ENCODE measurements at regions not wholly inside any gene's neighbourhood (a gene's known extent, or its start where the extent isn't known, plus 50 kb on each side); places are given as distances from the start of the nearest gene placed in this dataset.
"Not testable (repeated sequence)": the region's sequence is repeated elsewhere in the genome, so short reads cannot be mapped to it uniquely, and the experiment has no call there.

DNA sequence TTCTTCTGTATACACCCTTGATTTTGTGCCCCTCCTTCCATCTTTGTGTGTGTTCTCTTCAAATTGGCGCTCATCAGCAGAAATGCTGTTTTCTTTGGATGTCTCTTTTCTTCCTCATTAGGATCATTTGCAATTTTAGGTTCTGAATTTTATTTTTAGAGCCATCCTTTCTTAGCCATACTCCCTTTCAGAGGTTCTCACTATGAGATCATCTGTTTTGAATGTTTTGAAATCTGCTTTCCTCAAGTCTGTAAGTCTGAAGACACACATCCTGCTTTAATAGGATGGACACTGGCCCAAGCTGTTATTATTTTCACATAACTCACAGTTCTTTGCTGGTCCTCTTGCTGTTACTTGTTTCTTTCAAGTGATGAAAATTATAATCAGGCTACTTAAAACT lies 124.8 kb downstream of the BDH1 start:
- no peak for DNase-seq

DNA sequence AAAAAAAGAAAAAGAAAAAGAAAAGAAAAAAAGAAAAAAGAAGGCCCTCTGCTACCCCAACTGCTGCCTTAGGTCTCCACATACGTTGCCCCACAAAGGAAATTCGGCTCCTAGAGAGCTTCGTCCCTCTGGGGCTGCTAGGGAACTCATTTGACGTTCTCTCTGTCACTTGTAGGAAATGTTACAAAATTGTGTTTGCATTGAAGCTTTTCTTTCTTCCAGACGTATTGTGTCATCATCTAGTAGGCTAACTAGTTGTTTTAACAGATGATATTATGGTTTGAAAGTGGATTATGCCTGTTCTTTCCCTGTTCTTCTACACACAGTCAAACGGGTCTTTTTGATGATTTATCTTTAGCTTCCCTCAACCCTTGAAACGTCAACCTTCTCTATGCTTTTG lies 125.3 kb downstream of the BDH1 start:
- DNase-seq = no peak

DNA sequence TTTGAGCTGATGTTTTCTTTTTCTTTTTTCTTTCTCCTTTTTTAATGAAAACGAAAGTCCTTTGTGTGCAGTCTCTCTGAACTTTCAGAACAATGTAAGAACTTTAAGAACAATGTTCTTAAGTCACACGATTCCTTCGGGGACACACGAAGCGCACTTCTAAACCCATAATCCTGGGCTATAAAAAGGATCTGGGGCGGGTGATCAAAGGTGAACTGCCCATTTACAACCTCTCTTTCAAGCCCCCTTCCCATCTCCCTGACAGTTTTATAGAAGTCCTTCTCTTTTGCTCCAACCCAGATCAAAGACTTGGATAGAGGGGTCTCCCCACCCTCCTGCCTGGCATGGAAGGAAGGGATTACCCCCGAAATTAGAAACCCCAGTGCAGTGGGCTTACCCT lies 126.8 kb downstream of the BDH1 start:
- DNase-seq = no peak

DNA sequence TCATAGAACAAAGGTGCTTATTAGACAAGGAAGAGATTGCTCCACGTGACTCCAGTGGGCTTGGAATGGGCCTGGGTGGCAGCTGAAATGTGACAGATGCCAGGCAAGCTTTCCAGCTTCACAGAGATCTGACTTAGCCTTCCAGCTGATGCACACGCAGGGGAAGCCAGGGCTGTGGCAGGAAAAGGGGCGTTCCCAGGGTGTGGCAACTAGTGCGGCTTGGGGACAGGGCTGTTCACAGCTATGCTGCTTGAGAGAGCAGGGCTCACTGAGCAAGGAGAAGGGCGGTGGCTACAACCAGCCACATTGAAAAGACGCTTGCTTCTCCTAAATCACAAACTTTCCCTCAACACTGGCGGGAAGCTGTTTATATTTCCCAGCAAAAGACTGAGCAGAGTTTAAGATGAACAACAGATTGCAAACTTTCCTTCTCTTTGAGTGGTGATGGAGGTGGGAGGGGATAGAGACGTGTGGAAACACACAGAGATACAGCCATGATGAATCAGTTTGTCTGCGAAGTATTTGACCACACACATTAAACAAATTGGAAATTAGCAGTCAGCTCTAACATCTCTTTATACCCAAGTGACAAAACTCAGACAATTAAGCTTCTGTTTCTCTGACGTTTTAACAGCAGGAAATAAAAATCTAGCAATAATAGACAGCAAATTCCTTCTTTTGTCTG lies 127.5 kb downstream of the BDH1 start:
- DNase-seq = no peak

DNA sequence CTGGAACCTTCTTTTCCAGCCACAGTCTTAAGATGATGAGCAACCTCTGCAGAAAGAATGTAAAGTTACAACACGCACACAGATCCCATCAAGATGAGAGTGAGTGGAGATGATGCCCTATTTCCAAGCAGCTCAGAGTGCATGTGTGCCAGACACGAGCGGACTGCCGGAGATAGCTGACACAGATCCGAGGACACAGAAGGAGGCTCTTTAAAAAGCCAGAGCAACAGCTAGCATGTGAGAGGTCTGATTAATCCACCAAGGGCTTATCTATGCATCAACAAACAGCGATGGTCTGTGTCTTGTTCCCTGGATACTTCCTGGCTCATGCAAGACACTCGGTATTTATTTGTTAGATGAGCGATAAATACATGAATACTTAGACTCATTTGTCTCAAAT lies 128.6 kb upstream of the DLG1 start:
- no peak for DNase-seq

DNA sequence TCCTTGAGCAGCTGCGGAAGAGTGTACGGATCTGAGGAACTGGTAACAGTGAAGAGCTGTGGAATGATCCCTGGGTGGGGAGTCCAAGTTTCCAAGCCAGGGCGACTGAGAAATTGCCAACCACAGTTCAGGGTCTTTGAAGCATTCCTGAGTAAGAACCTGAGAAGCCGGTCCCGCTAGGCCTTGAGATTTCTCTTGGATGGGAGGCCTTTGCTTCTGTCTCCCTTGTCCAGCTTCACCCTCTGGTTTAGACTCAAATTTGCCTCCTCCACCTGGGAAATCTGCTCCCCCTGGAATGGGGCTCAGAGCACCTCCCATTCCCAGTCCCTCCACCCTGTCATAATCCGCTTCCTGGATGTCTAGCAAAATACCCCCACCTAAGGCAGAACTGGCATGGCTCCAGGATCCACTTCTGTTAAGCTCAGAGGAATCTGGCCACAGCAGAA lies 127.7 kb upstream of the DLG1 start:
- no peak for DNase-seq

DNA sequence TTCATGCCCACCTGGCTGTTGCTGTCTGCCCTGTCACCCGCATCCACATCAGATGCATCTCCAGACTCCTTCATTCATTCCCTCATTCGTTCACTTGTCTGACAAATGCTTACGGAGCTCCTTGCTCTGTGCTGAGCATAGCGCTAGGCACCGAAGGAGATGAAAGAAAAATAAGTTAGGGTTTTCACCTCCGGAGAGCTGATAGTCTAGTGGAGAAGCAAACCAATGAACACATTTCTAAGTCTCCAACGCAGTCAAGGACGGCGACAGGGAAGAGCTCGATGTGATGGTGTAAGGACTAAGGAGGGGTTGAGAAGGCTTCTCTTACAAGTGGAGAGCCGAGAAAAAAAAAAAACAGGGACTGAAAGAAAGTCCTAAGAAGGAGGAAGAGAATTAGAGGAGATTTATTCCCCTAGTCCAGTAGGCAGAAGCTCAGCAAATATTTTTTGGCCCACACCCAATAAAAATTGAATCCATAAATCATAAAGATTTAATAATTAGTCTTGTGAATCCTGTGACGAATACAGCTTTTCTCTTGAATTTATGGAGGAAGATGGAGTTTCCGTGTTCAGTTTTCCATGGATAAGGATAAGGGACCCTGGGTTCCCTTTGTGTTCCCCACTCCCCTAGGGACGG lies 127.2 kb upstream of the DLG1 start:
- DNase-seq = no peak

DNA sequence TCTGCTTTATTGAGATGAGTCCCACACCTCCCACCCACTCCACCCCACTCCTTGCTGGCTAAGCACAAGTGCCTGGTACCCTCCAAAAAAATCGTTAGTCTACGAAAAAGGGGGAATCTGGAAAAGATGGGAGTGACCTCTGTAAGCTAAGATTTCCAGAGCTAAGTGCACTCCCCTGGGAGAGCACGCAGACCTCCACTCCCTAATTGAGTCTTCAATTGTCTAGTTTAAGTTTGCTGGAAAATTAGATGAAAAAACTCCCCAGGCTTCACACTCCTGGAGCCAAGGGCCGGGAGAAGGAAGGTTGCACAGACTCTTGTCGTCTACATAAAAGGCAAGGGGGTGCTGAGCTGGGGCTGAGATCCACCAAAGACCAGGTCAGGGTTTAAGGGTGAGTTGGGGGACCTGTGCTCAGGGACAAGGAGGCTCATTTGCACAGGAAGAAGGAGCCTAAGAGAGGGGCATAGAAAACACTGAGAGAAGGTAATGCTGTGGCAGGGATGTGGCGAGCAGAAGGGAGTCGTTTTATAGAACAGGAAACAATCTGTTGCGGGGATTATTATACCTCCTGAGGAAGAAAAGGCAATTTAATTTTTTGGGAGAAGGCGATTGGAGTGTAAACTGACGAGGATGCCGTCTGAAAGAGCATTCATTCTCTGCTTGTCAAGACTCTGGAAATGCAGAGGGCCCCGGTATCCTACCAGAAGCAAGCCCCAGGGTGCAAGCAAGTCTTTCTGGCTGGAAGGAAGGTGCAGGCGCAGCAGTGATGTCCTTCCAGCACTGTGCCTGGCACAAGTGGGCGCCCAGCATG lies 126.5 kb upstream of the DLG1 start:
- DNase-seq = no peak

DNA sequence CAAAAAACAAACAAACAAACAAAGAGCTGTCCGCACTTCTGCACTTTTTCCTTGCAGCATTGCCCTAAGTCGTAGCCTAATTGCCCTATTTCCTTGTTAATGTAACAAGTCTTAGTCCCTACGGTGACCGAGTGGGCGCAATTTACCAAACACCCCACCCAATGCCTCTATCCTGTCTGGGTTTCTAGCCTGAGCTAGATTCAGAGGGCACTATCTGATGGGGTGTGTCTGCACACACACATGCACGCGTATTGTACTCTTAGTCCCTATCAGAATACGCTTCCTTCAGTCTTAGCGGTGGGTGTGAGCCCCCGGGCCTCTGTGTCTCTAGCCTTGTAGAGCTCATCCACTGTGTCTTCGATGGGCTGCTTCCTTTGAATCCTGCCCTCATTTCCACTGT lies 125.9 kb upstream of the DLG1 start:
- no peak for DNase-seq

DNA sequence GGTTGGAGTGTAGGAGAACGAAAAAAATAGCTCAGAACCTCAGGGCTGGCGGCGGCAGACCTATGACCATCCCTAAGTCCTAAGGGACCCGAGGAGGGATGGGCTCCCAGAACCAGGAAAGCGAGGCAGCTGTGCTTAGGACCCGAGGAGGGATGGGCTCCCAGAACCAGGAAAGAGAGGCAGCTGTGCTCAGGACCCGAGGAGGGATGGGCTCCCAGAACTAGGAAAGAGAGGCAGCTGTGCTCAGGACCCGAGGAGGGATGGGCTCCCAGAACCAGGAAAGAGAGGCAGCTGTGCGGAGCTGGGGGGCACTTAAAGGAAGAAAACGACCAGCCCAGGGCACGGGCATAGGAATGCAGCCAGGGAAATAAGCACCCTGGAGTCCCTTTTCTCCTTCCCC lies 125.0 kb upstream of the DLG1 start:
- DNase-seq = no peak

DNA sequence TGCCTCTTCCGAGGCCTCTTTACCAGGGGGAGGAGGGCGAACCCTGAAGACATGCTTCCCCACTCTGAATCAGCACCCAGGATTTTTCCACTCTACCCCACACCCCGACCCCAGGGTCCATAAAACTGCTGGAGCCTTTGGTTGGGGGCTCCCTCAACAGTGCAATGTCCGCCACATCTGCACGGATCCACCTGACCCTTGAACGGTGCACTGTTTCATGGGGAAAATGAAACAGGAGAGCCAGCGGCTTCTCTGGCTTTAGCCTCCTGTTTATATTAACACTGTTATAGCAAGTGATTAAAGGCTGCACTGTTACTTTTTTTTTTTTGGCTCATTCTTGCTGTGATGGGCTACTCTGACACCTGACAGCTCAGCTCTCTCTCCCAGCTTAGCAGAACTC lies 124.1 kb upstream of the DLG1 start:
- DNase-seq = no peak

DNA sequence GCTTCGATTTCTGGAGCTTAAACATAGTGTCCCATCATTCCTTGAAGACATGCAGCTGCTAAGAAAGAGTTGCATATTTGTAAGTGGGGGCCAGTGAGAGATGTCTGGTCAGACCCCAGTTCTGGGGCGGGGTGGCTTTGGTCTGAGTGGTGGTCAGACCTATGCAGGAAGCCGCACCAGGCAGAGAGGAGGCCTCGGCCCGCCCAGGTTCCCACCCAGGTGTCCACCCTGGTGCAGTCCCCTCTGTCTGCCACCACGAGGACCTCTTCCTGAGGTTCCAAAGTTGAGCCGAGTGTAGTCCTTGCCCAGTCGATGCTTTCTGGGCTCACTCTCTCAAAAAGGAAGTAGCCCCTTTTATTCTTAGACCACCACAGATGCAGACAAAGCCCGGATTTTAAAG lies 122.6 kb upstream of the DLG1 start:
- no peak for DNase-seq

DNA sequence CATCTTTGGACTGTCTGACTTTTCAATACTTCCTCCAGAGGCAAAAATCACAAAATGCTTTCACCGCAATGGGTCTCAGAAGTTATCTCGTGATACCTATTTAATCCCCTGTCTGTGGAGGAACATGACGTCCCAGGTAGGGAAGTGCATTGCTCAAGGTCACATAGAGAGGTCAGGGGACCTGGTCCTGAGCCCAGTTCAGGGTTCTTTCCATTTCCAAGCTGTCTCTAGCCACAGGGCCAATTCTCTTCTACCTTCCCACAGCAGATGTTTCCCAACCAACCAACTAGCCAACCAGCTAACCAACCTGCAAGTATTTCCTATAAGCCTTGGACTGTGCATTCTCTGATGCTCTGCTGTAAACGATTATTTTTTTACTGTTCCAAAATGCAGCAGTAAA lies 122.2 kb upstream of the DLG1 start:
- no peak for DNase-seq

DNA sequence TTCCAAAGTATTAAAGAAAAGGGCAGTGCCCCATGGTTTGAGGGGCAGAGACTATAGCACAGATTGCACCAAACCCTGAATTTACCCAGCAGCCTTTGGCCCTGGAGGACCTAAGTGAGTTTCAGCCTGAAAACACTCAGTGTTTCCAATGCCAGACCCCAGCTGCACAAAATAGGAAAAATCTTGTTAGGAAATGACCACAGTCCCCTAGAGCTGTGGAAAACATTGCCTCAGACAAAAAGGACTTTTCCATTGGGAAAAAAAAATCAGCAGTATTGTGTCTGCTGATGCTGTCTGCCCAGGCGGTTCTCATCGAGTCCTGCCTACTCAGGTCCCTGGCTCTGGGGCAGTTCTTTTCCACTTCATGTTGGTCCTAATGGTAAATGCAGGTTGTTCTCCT lies 121.7 kb upstream of the DLG1 start:
- peak; percentile 77 for DNase-seq

DNA sequence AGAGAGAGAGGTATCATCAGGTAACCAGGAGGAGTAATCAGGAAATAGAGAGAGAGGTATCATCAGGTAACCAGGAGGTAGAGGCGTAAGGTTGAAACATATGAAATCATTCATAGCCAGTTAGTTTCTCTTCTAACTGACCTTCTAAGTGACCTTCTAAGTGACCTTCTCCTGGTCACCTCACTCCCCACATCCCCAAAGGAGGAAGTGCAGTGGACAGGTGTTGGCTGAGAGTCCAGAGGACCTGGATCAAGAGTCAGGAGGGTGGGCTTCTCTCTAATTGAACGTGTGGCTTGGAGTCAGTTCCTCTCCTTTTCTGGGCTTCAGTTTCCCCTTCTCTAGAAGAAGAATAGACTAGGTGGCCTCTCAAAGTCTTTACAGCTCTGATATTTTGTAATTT lies 121.3 kb upstream of the DLG1 start:
- DNase-seq = no peak

DNA sequence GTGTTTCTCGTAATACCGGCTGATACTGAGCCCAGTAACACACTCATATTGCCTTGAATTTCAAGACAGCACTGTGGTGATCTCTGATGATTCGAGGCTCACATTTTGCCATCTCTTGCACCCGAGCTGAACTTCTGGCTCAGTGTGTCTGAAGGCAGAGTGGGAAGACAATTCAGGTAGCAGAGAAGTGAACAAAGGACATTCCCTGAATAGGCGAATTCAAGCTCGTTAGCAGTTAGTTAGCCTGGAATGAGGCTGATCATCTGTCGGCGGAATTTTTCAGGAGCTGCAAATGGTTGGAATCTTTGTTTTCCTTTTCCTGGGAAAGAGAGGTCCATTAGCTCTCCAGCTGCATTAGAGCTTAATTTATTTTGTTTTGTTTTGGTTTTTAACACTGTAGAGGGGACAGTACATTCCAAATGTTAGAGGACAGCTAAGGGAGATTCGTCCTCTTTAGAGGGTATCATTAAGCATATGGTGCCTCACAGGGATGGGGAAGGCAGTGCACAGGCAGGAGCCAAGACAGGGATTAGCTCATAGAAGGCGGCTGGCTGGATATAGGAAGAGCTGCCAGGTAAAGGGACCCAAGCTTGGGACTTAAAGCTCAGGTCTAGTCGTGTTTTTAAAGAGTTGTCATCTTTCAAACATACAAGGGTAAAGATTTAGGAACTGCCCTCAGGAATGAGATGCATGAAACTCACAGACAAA lies 119.7 kb upstream of the DLG1 start:
- no peak for DNase-seq

DNA sequence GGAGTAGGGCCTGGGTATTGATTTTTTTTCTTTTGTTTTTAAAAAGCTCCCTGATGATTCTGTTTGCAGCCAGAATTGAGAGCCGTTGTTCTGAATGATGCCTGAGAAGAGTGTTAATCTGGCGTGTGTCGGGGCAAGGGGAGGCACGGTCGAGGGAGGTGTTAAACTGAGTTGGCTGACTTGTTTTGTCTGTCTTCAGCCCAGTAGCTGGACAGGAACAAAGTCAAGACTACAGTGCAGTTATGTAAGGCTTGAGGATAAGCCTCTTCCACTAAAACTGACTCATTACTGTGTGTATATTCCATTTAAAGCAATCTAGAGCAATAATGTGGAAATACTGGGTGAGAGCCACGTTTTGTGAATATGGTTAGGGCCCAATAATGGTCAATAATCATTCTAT lies 119.0 kb upstream of the DLG1 start:
- no peak for DNase-seq

DNA sequence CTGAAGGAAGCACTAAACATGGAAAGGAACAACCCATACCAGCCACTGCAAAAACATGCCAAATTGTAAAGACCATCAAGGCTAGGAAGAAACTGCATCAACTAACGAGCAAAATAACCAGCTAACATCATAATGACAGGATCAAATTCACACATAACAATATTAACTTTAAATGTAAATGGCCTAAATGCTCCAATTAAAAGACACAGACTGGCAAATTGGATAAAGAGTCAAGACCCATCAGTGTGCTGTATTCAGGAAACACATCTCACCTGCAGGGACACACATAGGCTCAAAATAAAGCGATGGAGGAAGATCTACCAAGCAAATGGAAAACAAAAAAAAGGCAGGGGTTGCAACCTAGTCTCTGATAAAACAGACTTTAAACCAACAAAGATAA lies 113.5 kb upstream of the DLG1 start:
- DNase-seq = not testable (repeated sequence)

DNA sequence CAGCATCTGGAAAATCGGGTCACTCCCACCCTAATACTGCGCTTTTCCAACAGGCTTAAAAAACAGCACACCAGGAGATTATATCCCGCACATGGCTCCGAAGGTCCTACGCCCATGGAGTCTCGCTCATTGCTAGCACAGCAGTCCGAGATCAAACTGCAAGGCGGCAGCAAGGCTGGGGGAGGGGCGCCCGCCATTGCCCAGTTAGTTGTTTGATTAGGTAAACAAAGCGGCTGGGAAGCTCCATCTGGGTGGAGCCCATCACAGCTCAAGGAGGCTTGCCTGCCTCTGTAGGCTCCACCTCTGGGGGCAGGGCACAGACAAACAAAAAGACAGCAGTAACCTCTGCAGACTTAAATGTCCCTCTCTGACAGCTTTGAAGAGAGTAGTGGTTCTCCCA lies 111.8 kb upstream of the DLG1 start:
- not testable (repeated sequence) for DNase-seq

DNA sequence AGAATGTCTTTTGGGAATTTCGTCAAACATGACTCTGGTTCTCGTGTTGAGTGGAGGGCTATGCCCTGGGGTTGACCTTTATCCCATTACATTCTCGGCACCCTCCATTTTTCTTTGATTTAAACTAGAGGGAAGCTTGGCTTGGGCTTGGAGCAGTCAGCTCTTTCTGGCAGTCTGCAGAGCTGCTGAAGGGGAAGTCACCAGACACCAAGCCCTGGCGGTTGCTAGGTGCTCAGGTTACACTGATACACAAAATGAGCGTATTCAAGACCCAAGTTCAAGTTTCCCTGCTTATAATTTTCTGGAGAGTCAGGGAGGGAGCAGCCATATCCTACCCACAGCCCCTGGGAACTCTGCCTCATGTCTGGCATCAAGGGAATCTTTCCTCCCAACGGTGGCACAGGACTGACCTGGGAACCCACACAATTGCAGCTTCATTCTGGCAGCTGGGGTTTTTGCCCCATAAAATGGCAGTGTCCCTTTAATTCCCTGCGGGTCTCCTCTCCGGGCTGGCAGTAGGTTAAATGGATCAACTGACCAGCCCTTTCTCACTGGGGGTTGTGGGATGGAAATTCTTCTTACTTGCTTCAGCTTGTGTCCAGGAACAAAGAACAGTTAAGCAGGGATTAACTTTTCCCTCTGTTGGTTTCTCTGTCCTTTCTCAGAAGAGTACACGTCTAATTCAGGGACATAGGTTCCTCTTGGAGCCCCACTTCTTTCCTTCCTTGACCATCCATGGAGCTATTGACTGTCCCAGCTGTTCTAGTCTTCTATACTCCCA lies 110.0 kb upstream of the DLG1 start:
- no peak for DNase-seq

DNA sequence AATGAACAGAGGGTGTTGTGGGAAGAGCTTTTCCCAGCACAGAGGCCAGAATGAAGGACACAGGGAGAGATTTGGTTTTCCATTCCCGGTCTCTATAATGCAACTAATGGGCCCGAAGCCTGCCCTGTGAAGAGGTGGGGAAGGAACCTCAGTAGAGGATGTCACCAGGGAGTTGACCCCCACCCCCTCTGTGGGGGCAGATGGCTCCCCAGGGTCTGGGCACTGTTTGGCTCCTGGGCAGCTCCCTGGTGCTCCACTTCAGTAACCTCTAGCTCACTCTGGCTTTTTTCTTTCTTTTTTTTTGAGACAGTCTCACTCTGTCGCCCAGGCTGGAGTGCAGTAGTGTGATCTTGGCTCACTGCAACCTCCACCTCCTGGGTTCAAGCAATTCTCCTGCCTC lies 109.1 kb upstream of the DLG1 start:
- no peak for DNase-seq

DNA sequence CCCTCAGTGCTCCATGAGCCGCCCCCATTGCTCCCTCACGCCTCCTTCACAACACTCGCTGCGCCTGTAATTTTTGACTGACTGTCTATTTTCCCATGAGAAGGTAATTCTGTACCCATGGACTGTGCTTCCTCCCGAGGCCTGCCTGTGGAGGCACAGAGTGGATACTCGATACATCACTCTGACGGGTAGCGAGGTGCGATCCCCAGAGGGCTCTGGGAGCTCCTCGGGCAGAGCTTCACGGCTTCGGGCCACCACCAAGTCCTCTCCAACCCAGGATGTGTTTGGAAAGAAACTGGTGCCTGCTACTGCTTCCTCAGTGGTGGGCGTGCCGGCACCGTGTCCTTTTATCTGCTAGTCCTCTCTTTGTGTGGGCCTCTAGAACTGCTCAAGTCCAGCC lies 108.6 kb upstream of the DLG1 start:
- no peak for DNase-seq

Data from hindlimb muscle (tissue), 1 donor.